Mesenchymal stem cell (in vitro differentiated cells and primary cell): ENCODE measurements at regions not wholly inside any gene's neighbourhood (a gene's known extent, or its start where the extent isn't known, plus 50 kb on each side); places are given as distances from the start of the nearest gene placed in this dataset.
A peak's percentile ranks its signal among the peaks of the same experiment; 100 is the strongest.

Source experiments
- DNase-seq: peaks from one replicate; pipeline ENCODE4 v3.0.0-alpha.2; 2013
- H2AFZ ChIP-seq: one replicate; pipeline ENCODE4 v1.6.1; 2013; ENCODE audit warnings: low read depth, mild to moderate bottlenecking, control low read depth, inconsistent platforms, low read length, moderate library complexity
- H2AK5ac ChIP-seq: 2 replicates; pipeline ENCODE4 v1.6.1; 2013; ENCODE audit warnings: low read length, moderate library complexity, mild to moderate bottlenecking, inconsistent platforms; ENCODE audit not compliant: severe bottlenecking
- H2BK120ac ChIP-seq: one replicate; pipeline ENCODE4 v1.6.1; 2013; ENCODE audit warnings: low read depth, mild to moderate bottlenecking, inconsistent platforms, low read length, moderate library complexity
- H2BK12ac ChIP-seq, 2 experiments: one replicate each; pipeline ENCODE4 v1.6.1; 2013; ENCODE audit warnings: inconsistent platforms in 2 of 2, low read length in 2 of 2, mild to moderate bottlenecking in 2 of 2, moderate library complexity in 2 of 2, control low read depth in 1 of 2
- H2BK15ac ChIP-seq: one replicate; pipeline ENCODE4 v1.6.1; 2013; ENCODE audit warnings: mild to moderate bottlenecking, low read depth, inconsistent platforms; ENCODE audit not compliant: poor library complexity, severe bottlenecking
- H2BK5ac ChIP-seq: 2 replicates; pipeline ENCODE4 v1.6.1; 2013; ENCODE audit warnings: low read depth, mild to moderate bottlenecking, low read length, control low read depth, inconsistent platforms; ENCODE audit not compliant: poor library complexity, severe bottlenecking
- H3K14ac ChIP-seq, 2 experiments: one replicate each; pipeline ENCODE4 v1.6.1; 2013; ENCODE audit warnings: inconsistent platforms in 2 of 2, low read length in 2 of 2, control low read depth in 1 of 2, mild to moderate bottlenecking in 1 of 2, moderate library complexity in 1 of 2
- H3K18ac ChIP-seq, 2 experiments: one replicate each; pipeline ENCODE4 v1.6.1; 2013; ENCODE audit warnings: inconsistent platforms in 2 of 2, low read length in 2 of 2, control low read depth in 1 of 2, low read depth in 1 of 2, mild to moderate bottlenecking in 1 of 2
- H3K23ac ChIP-seq, 2 experiments: one replicate each; pipeline ENCODE4 v1.6.1; 2013; ENCODE audit warnings: inconsistent platforms in 2 of 2, low read length in 2 of 2, mild to moderate bottlenecking in 2 of 2, moderate library complexity in 2 of 2, control low read depth in 1 of 2
- H3K27ac ChIP-seq: 2 replicates; pipeline ENCODE4 v1.5.1; 2013; ENCODE audit warnings: mild to moderate bottlenecking, moderate library complexity, low read length, control low read depth, inconsistent platforms; ENCODE audit not compliant: poor library complexity, severe bottlenecking
- H3K27me3 ChIP-seq, 2 experiments: 2 replicates each; pipeline versions ENCODE4 v1.6.1 to v1.7.0; 2013; ENCODE audit warnings: low read length in 2 of 2, mild to moderate bottlenecking in 2 of 2, moderate library complexity in 2 of 2, control low read depth in 1 of 2, inconsistent platforms in 1 of 2; ENCODE audit not compliant: control insufficient read depth in 1 of 2, insufficient read depth in 1 of 2
- H3K36me3 ChIP-seq, 2 experiments: 2 replicates each; pipeline versions ENCODE4 v1.6.1 to v1.7.0; 2013; ENCODE audit warnings: low read length in 2 of 2, control low read depth in 1 of 2, inconsistent platforms in 1 of 2, low read depth in 1 of 2, mild to moderate bottlenecking in 1 of 2; ENCODE audit not compliant: insufficient read depth in 2 of 2, control insufficient read depth in 1 of 2
- H3K4ac ChIP-seq, 2 experiments: one replicate each; pipeline ENCODE4 v1.6.1; 2013; ENCODE audit warnings: inconsistent platforms in 2 of 2, low read length in 2 of 2, mild to moderate bottlenecking in 2 of 2, moderate library complexity in 2 of 2, control low read depth in 1 of 2, low read depth in 1 of 2
- H3K4me1 ChIP-seq: 2 replicates; pipeline ENCODE4 v1.6.1; 2013; ENCODE audit warnings: low read depth, low read length, control low read depth; ENCODE audit not compliant: control insufficient read depth, insufficient read depth
- H3K4me2 ChIP-seq: 2 replicates; pipeline ENCODE4 v1.6.1; 2013; ENCODE audit warnings: low read length, mild to moderate bottlenecking, inconsistent platforms; ENCODE audit not compliant: poor library complexity, severe bottlenecking
- H3K4me3 ChIP-seq, 2 experiments: 2 replicates each; pipeline versions ENCODE4 v1.5.1 to v1.7.0; 2013; ENCODE audit warnings: low read length in 2 of 2, mild to moderate bottlenecking in 2 of 2, control low read depth in 1 of 2, low read depth in 1 of 2; ENCODE audit not compliant: insufficient read depth in 1 of 2
- H3K79me1 ChIP-seq: replicated peaks from 2 replicates; pipeline ENCODE4 v1.6.1; 2013; ENCODE audit warnings: mild to moderate bottlenecking, control low read depth, low read length, inconsistent platforms; ENCODE audit not compliant: poor library complexity, severe bottlenecking
- H3K9ac ChIP-seq: 2 replicates; pipeline ENCODE4 v1.7.0; 2013; ENCODE audit warnings: mild to moderate bottlenecking, low read length, moderate library complexity
- H3K9me3 ChIP-seq: 2 replicates; pipeline ENCODE4 v1.7.0; 2013; ENCODE audit warnings: mild to moderate bottlenecking, low read length; ENCODE audit not compliant: control insufficient read depth
- H4K8ac ChIP-seq: one replicate; pipeline ENCODE4 v1.6.1; 2013; ENCODE audit warnings: inconsistent platforms, mild to moderate bottlenecking, low read length, moderate library complexity
- H4K91ac ChIP-seq: one replicate; pipeline ENCODE4 v1.6.1; 2013; ENCODE audit warnings: mild to moderate bottlenecking, low read length, inconsistent platforms
- WGBS: methylation state at CpG from one replicate; pipeline ENCODE4 v1.1.7; 2013; ENCODE audit warnings: mixed read lengths; 5-methylcytosine and 5-hydroxymethylcytosine counted together

GRCh38 chr4:28744066-28744465, 1883.4 kb downstream of the STIM2 start:
- no peak overlapping the region for H3K23ac ChIP-seq
- H2BK120ac ChIP-seq: no peak overlapping the region
- H2BK5ac ChIP-seq: no peak overlapping the region
- no peaks in the 10 kb centered on the region for H3K4me1 ChIP-seq
- H3K9ac ChIP-seq: no peak overlapping the region
- WGBS: 88% methylated on average over 2 of the region's 4 CpGs
- peak; percentile 8 for DNase-seq
- H3K4me3 ChIP-seq: no peak overlapping the region
- H2AFZ ChIP-seq: no peak overlapping the region
- H3K27me3 ChIP-seq: no peaks in the 10 kb centered on the region
- no peaks in the 10 kb centered on the region for H3K79me1 ChIP-seq
- no peak overlapping the region for H3K4me2 ChIP-seq
- no peak overlapping the region for H3K18ac ChIP-seq
- no peak overlapping the region for H3K4ac ChIP-seq
- H3K36me3 ChIP-seq: no peaks in the 10 kb centered on the region
- no peak overlapping the region for H2BK12ac ChIP-seq
- no peak overlapping the region for H3K14ac ChIP-seq
- H4K8ac ChIP-seq: no peak overlapping the region
- H2BK15ac ChIP-seq: no peak overlapping the region
- no peak overlapping the region for H2AK5ac ChIP-seq
- no peak overlapping the region for H3K27ac ChIP-seq
- H3K9me3 ChIP-seq: no peaks in the 10 kb centered on the region
- no peak overlapping the region for H4K91ac ChIP-seq

GRCh38 chr4:28754376-28754775, 1893.7 kb downstream of the STIM2 start:
- Histone ChIP-seq H3K27ac (no peak overlapping the region), H3K9ac (no peak overlapping the region), H2BK12ac (no peak overlapping the region), H3K4me3 (no peak overlapping the region), H3K14ac (no peak overlapping the region), H3K23ac (no peak overlapping the region), H3K79me1 (no peaks in the 10 kb centered on the region), H4K8ac (no peak overlapping the region), H2BK5ac (no peak overlapping the region), H3K36me3 (no peaks in the 10 kb centered on the region), H3K4me1 (no peaks in the 10 kb centered on the region), H2AFZ (no peak overlapping the region), H3K9me3 (no peaks in the 10 kb centered on the region), H3K18ac (no peak overlapping the region), H4K91ac (no peak overlapping the region), H3K4ac (no peak overlapping the region), H2BK15ac (no peak overlapping the region), H3K4me2 (no peak overlapping the region), H2AK5ac (no peak overlapping the region), H2BK120ac (no peak overlapping the region), H3K27me3 (no peaks in the 10 kb centered on the region)
- no CpG with 5 or more reads among the region's 3 CpGs for WGBS
- DNase-seq: no peak

- DNase-seq: no peak
- WGBS: 94% methylated on average over 2 of the region's 2 CpGs
- H2BK120ac ChIP-seq: no peak overlapping the region
- no peak overlapping the region for H3K23ac ChIP-seq
- H3K9me3 ChIP-seq: no peaks in the 10 kb centered on the region
- H3K4me2 ChIP-seq: no peak overlapping the region
- no peak overlapping the region for H3K4ac ChIP-seq
- H3K4me1 ChIP-seq: no peaks in the 10 kb centered on the region
- H3K36me3 ChIP-seq: no peaks in the 10 kb centered on the region
- no peak overlapping the region for H4K91ac ChIP-seq
- no peak overlapping the region for H2BK12ac ChIP-seq
- no peak overlapping the region for H2BK5ac ChIP-seq
- no peak overlapping the region for H3K4me3 ChIP-seq
- H3K27ac ChIP-seq: no peak overlapping the region
- H3K18ac ChIP-seq: no peak overlapping the region
- H2BK15ac ChIP-seq: no peak overlapping the region
- H4K8ac ChIP-seq: no peak overlapping the region
- no peaks in the 10 kb centered on the region for H3K79me1 ChIP-seq
- H2AK5ac ChIP-seq: no peak overlapping the region
- no peaks in the 10 kb centered on the region for H3K27me3 ChIP-seq
- H2AFZ ChIP-seq: no peak overlapping the region
- no peak overlapping the region for H3K14ac ChIP-seq
- no peak overlapping the region for H3K9ac ChIP-seq
These were observed 1894.4 kb downstream of the STIM2 start for GRCh38 chr4:28755081-28755480.

DNA sequence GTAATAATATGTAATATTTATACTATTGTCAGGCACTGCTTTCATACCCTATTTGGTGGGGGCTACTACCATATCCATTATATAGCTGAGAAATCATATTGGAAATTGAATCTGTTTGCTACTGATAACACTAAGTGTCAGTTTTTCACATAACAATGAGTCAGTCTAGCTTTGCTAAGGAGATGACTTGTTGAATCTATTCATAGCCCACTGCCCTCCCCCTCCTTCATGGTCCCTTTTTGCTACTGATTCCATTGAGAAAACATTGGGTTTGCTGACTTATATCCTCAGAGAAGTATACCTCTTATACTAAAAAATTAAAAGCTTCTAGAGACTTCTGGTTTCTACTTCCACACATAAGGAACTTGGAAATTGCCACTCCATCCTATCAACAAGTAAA, 1898.4 kb downstream of the STIM2 start:
- H2BK5ac ChIP-seq: no peak overlapping the region
- no peaks in the 10 kb centered on the region for H3K79me1 ChIP-seq
- H2BK120ac ChIP-seq: no peak overlapping the region
- no peaks in the 10 kb centered on the region for H3K4me1 ChIP-seq
- H3K4ac ChIP-seq: no peak overlapping the region
- H3K23ac ChIP-seq: no peak overlapping the region
- H3K18ac ChIP-seq: no peak overlapping the region
- no peak overlapping the region for H2BK15ac ChIP-seq
- peaks cover 5% of the 10 kb centered on the region for H3K9me3 ChIP-seq
- H4K91ac ChIP-seq: no peak overlapping the region
- H3K36me3 ChIP-seq: no peaks in the 10 kb centered on the region
- H3K4me2 ChIP-seq: no peak overlapping the region
- H4K8ac ChIP-seq: no peak overlapping the region
- H3K27me3 ChIP-seq: no peaks in the 10 kb centered on the region
- no peak overlapping the region for H2BK12ac ChIP-seq
- H3K9ac ChIP-seq: no peak overlapping the region
- DNase-seq: no peak
- no peak overlapping the region for H3K14ac ChIP-seq
- H3K27ac ChIP-seq: no peak overlapping the region
- no peak overlapping the region for H2AK5ac ChIP-seq
- no peak overlapping the region for H2AFZ ChIP-seq
- no peak overlapping the region for H3K4me3 ChIP-seq
